Jurkat, Clone E6-1 (cell line): ENCODE measurements at regions not wholly inside any gene's neighbourhood (a gene's known extent, or its start where the extent isn't known, plus 50 kb on each side); places are given as distances from the start of the nearest gene placed in this dataset.
A peak's percentile ranks its signal among the peaks of the same experiment; 100 is the strongest.

ENCODE experiments used
- DNase-seq: peaks from one replicate; pipeline ENCODE4 v3.0.0-alpha.2; 2011; ENCODE audit warnings: low read depth, low spot score
- H3K4me3 ChIP-seq: 2 replicates; pipeline ENCODE4 v1.5.1; 2011; ENCODE audit warnings: mild to moderate bottlenecking, low read length, control low read depth, moderate library complexity

GRCh38 chr4:174133551-174133950 lies 149.9 kb downstream of the FBXO8 start:
- no peak overlapping the region for H3K4me3 ChIP-seq
- DNase-seq, result no peak

- H3K4me3 ChIP-seq, result no peak overlapping the region
- no peak for DNase-seq
Measured at GRCh38 chr4:174131901-174132300, 151.6 kb downstream of the FBXO8 start.

DNA sequence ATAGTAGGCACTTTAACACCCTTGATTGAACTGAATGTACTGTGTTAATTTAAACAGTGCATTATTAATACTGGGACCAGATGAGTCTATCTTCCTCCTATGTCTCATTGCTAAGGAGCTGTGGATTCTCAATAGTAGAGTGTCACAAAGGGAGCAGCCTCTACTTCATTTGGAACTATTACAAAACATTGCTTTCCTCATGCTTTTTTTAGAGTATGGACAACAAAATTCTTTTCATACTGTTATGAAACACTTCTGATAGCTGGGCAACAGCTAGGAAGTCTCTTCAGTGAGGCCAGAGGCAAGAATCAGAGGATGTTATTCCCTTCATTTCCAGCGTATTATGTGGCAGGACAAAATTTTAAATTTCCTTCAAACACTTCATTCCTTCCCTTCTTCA lies 160.8 kb downstream of the FBXO8 start:
- DNase-seq, result no peak
- no peak overlapping the region for H3K4me3 ChIP-seq

GRCh38 chr4:174120446-174121295 lies 162.8 kb downstream of the FBXO8 start:
- H3K4me3 ChIP-seq, result no peak overlapping the region
- DNase-seq, result peak; percentile 60

GRCh38 chr4:174119830-174120229 lies 163.6 kb downstream of the FBXO8 start:
- H3K4me3 ChIP-seq, result no peak overlapping the region
- no peak for DNase-seq

DNA sequence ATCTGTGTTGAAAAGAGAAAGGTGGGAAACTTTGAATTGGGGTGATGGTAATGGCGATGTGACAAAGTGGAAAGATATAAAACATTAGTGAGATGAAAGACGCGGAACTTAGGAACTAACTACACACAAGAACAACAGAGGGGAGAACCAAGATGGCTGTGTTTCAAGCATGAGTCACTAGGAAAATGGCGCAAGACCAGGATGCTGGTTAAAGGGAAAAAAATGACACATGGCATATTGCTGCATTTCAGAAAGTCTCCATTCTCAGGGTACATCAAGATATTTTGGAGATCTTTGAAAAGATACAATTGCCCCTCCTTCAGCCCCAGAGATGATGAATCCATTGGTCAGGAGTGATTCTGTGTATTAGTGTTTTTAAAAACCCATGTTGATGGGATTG lies 164.4 kb downstream of the FBXO8 start:
- H3K4me3 ChIP-seq, result no peak overlapping the region

DNA sequence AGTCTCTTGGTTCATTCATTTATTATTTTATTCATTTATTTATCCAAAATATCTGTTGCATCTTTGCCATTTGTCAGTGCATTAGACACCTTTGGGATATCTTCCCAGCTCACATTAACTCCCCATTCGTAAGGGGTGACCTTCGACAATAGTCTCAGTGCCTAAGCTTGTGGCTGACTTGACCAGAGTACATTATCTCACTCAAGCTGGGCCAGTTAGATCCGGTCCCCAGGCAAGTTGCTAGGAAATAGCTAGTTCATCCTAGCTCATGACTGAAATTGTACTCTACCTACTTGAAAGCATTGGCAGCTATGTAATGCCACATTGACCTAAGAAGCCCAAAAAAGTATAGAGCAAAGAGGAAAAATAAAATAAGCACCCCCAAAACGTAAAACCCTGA lies 165.3 kb downstream of the FBXO8 start:
- no peak for DNase-seq
- no peak overlapping the region for H3K4me3 ChIP-seq

More for the DNA sequence above, 164.4 kb downstream of the FBXO8 start:
- DNase-seq, result no peak

DNA sequence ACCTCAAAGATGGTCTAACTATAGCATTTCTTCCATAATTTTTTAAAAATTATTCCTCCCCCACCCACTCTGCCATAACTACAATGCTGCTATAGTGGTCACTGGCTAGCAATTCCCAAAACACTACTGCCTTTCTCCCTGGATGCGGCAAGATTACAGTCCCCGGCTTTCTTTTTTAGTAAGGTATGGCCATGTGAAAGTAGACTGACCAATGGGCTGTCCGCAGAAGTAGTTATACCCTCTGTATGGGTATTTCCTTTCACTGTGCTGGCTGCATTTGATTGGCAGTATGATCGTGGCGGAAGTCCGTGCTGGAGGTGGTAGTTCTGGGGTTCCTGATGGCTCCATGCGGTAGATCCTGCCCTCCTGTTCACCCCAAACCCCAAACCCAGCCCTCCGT lies 166.0 kb downstream of the FBXO8 start:
- no peak for DNase-seq
- H3K4me3 ChIP-seq, result no peak overlapping the region

DNA sequence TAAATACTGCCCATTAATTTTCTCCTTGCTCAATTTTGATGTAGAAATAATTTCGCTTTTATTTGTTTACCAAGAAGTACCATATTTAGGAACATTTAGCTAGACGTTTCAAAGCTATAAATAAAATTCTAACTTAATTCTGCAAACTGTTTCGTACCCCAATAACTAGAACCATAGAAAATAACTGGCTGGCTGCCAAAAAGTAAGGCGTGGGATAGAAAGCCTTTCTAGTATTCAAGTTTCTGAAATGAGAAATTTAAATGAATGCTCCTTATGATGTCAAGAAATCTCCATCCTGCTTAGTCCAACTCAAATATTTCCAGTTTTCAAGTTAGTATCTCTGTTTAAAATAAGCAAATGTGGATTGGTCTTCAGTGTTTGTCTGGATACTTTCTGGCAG lies 167.4 kb downstream of the FBXO8 start:
- no peak for DNase-seq
- no peak overlapping the region for H3K4me3 ChIP-seq

- DNase-seq, result no peak
- H3K4me3 ChIP-seq, result no peak overlapping the region
Measured at GRCh38 chr4:174111422-174111821, 172.0 kb downstream of the FBXO8 start.

GRCh38 chr4:174110180-174110579 lies 173.3 kb downstream of the FBXO8 start:
- no peak for DNase-seq

GRCh38 chr4:174107746-174108354 lies 175.6 kb downstream of the FBXO8 start:
- no peak overlapping the region for H3K4me3 ChIP-seq
- DNase-seq, result no peak

More at GRCh38 chr4:174110180-174110579, 173.3 kb downstream of the FBXO8 start:
- H3K4me3 ChIP-seq, result no peak overlapping the region

DNA sequence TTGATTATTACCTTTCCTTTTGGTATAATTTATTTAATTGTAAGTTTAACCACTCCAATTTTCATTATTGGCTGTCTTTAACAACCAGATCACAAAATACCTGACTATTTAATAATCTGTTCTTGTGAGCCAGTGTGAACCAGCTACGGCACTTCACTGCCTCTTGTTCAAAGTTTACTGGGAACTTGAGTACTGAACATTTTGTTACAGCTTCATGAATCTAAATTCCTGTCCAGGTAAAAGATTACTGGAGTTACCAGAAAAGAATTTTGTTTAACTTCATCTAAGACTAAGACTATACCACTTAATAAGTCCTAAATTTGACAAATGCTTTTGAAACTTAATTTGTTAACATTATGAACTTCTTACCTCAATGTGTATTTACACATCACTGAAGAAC lies 178.3 kb downstream of the FBXO8 start:
- no peak overlapping the region for H3K4me3 ChIP-seq
- DNase-seq, result no peak

DNA sequence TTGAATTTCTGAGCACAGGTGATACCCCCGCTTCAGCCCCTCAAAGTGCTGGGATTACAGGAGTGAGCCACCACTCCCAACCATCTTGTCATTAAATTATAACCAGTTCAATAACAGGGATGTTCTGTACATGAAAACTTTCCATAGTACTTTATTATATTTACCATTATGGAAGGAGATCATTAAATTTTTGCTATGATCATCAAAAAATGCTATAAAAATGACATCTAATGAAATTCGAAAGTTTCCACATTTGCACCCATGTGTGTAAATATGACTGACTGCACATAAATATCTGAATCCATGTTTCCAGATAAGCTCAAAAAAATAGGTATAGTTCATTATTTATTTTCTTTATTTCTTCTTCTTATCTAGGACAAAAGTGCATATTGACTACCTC lies 182.6 kb downstream of the FBXO8 start:
- no peak for DNase-seq
- no peak overlapping the region for H3K4me3 ChIP-seq

DNA sequence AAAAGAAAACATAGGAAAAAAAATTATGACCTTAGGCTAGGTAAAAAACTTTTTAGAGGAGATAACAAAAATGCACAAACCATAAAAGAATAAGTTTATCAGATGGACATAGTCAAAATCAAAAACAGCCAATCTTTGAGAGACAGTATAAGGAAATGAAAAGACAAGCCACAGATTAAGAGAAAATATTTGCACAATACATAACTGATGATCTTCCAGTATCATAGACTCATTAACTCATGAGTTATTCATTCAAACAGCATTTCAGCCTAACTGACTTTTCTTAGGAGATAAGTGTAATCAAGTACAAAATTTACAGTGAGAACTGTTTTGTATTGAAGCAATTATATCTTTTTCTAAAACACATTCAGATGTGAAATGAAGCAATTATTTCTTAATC lies 183.8 kb downstream of the FBXO8 start:
- H3K4me3 ChIP-seq, result no peak overlapping the region
- no peak for DNase-seq

- no peak for DNase-seq
- no peak overlapping the region for H3K4me3 ChIP-seq
Measured at GRCh38 chr4:174096999-174097398, 186.5 kb downstream of the FBXO8 start.

GRCh38 chr4:174096456-174096855 lies 187.0 kb downstream of the FBXO8 start:
- no peak overlapping the region for H3K4me3 ChIP-seq
- no peak for DNase-seq

GRCh38 chr4:174091130-174091529 lies 192.3 kb downstream of the FBXO8 start:
- no peak for DNase-seq
- no peak overlapping the region for H3K4me3 ChIP-seq

DNA sequence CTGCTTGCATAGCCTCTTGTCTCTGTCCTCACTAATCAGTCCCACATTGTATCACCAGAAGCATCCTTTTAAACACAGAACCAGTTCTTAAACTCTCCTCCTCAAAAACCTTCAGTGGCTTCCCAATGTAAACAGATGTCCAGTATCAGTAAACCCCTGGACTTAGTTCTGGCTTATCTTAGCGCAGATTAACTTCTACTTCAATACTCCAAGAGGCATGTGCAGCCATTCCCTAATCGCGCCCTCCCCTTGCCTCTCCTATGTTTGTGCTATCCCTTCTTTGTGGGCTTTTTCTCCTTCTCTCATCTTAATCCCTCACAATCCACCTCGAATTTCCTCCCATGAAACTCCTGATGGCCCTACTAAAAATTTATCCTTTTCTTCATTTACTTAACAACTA lies 193.8 kb downstream of the FBXO8 start:
- H3K4me3 ChIP-seq, result no peak overlapping the region
- DNase-seq, result no peak

- DNase-seq, result no peak
- H3K4me3 ChIP-seq, result no peak overlapping the region
Measured at GRCh38 chr4:174088795-174089194, 194.7 kb downstream of the FBXO8 start.
